ENCODE measurements at regions not wholly inside any gene's neighbourhood (a gene's known extent, or its start where the extent isn't known, plus 50 kb on each side); places are given as distances from the start of the nearest gene placed in this dataset.

DNA sequence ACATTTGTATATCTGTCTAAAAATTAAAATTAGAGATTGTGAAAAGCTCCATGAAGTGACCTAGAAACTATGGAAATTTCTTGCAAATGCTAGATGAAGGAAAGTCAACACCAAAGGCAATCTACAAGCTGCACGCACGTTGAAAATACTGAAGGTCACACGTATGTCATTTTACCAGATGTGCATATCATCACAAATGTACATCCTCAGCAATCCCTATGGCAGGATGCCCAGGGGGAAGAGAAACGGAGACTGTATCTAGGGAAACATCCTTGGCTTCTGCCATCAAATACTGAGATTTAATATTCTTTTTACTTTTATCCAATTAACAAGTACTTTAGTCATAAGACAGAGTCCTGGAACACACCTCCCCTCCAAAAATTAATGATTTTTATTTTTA, 672.0 kb downstream of the RNF144B start:
- TF ChIP-seq, protein P1, sequence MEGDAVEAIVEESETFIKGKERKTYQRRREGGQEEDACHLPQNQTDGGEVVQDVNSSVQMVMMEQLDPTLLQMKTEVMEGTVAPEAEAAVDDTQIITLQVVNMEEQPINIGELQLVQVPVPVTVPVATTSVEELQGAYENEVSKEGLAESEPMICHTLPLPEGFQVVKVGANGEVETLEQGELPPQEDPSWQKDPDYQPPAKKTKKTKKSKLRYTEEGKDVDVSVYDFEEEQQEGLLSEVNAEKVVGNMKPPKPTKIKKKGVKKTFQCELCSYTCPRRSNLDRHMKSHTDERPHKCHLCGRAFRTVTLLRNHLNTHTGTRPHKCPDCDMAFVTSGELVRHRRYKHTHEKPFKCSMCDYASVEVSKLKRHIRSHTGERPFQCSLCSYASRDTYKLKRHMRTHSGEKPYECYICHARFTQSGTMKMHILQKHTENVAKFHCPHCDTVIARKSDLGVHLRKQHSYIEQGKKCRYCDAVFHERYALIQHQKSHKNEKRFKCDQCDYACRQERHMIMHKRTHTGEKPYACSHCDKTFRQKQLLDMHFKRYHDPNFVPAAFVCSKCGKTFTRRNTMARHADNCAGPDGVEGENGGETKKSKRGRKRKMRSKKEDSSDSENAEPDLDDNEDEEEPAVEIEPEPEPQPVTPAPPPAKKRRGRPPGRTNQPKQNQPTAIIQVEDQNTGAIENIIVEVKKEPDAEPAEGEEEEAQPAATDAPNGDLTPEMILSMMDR (IDR thresholded peaks at IDR 0.05): no peak
- TF ChIP-seq ZFX (IDR thresholded peaks at IDR 0.05; ENCODE audit: borderline replicate concordance): no peak
